PC-9 (cell line): ENCODE measurements at regions not wholly inside any gene's neighbourhood (a gene's known extent, or its start where the extent isn't known, plus 50 kb on each side); places are given as distances from the start of the nearest gene placed in this dataset.

Experiments used
- BruUV-seq: library from RNA; stranded (reverse); fragments of 400-500 nt; replicated peaks from 2 replicates; lab custom pipeline; 2021; lab: Mats Ljungman, UMichigan
- CTCF ChIA-PET: fragments of 300-600 bp; sonication (Branson Sonifier 250); formaldehyde crosslinking; loops from one replicate; lab custom pipeline; 2022; ENCODE audit warnings: antibody characterized with exemption; lab: Charles Lee
- POLR2A ChIA-PET: fragments of 300-600 bp; sonication (Branson Sonifier 250); formaldehyde crosslinking; loops from one replicate; lab custom pipeline; 2022; ENCODE audit warnings: antibody characterized with exemption; ENCODE audit not compliant: unreplicated experiment; lab: Charles Lee
- DNase-seq, 2 experiments: peaks; one replicate each; pipeline versions ENCODE4 v3.0.0 to v3.0.0-alpha.2; 2015 to 2022; ENCODE audit warnings: mixed read lengths in 1 of 2
- H2AFZ ChIP-seq: fragments of 200-600 bp; sonication (generic); 2 replicates; pipeline ENCODE4 v1.8.1; 2017; ENCODE audit warnings: antibody characterized with exemption
- H3F3A ChIP-seq: fragments of 200-600 bp; sonication (generic); 2 replicates; pipeline ENCODE4 v1.8.1; 2017; ENCODE audit warnings: antibody characterized with exemption, mild to moderate bottlenecking, low read depth; ENCODE audit not compliant: insufficient read depth
- H3K27ac ChIP-seq: fragments of 200-600 bp; sonication (generic); 2 replicates; pipeline ENCODE4 v1.6.1; 2016; ENCODE audit warnings: mixed run types
- H3K27me3 ChIP-seq: fragments of 200-600 bp; sonication (generic); 2 replicates; pipeline ENCODE4 v1.6.1; 2016; ENCODE audit warnings: low read depth, mixed run types; ENCODE audit not compliant: insufficient read depth
- H3K36me3 ChIP-seq: fragments of 200-600 bp; sonication (generic); 2 replicates; pipeline ENCODE4 v1.6.1; 2016; ENCODE audit warnings: low read depth, mixed run types
- H3K4me1 ChIP-seq: fragments of 200-600 bp; sonication (generic); replicated peaks from 2 replicates; pipeline ENCODE4 v1.6.1; 2016; ENCODE audit warnings: mixed run types; ENCODE audit not compliant: insufficient read depth
- H3K4me2 ChIP-seq: fragments of 200-600 bp; sonication (generic); 2 replicates; pipeline ENCODE4 v1.6.1; 2017; ENCODE audit warnings: mixed run types
- H3K4me3 ChIP-seq: fragments of 200-600 bp; sonication (generic); 2 replicates; pipeline ENCODE4 v1.6.1; 2016; ENCODE audit warnings: mixed run types
- H3K79me2 ChIP-seq: fragments of 200-600 bp; sonication (generic); 2 replicates; pipeline ENCODE4 v1.6.1; 2017; ENCODE audit warnings: low read depth, mixed run types
- H3K9me2 ChIP-seq: fragments of 200-600 bp; sonication (generic); 2 replicates; pipeline ENCODE4 v1.8.1; 2017; ENCODE audit warnings: mild to moderate bottlenecking; ENCODE audit not compliant: insufficient read depth
- H3K9me3 ChIP-seq: fragments of 200-600 bp; sonication (generic); 2 replicates; pipeline ENCODE4 v1.8.1; 2016; ENCODE audit warnings: low read depth; ENCODE audit not compliant: insufficient read depth
- H4K20me1 ChIP-seq: fragments of 200-600 bp; sonication (generic); 2 replicates; pipeline ENCODE4 v1.8.1; 2017; ENCODE audit not compliant: insufficient read depth
- CTCF ChIP-seq: fragments of 200-600 bp; sonication (generic); conservative IDR thresholded peaks from 2 replicates; pipeline ENCODE4 v1.6.1; 2017; ENCODE audit warnings: mixed run types, antibody characterized with exemption, mild to moderate bottlenecking, moderate library complexity
- EZH2 ChIP-seq: fragments of 200-600 bp; sonication (generic); IDR thresholded peaks from 2 replicates; pipeline ENCODE4 v1.8.0; 2017; ENCODE audit warnings: antibody characterized with exemption, low read depth
- intact Hi-C: fragments of 100-400 bp; cut with micrococcal nuclease; formaldehyde crosslinking; loops from one replicate; pipeline ENCODE4 v1.10.0; 2022; ENCODE audit not compliant: unreplicated experiment

- ChIA-PET CTCF (no interaction called here), POLR2A (no interaction called here)
- TF ChIP-seq CTCF (no peak), EZH2 (no peak)
- Histone ChIP-seq H3K4me1 (no peaks in the 10 kb centered on the region), H3K27ac (no peak overlapping the region), H3K79me2 (no peaks in the 10 kb centered on the region), H3K4me3 (no peak overlapping the region), H2AFZ (no peak overlapping the region), H3K27me3 (peaks cover 18% of the 10 kb centered on the region), H3K36me3 (no peaks in the 10 kb centered on the region), H4K20me1 (no peaks in the 10 kb centered on the region), H3K9me2 (no peaks in the 10 kb centered on the region), H3K9me3 (no peaks in the 10 kb centered on the region), H3K4me2 (no peak overlapping the region), H3F3A (no peaks in the 10 kb centered on the region)
- DNase-seq = no peak
- no TSS peak for BruUV-seq
- intact Hi-C loops = no loop called here
Observed at GRCh38 chr15:61410662-61411061, 181.6 kb upstream of the RORA start.

GRCh38 chr15:61404567-61404966 lies 175.5 kb upstream of the RORA start:
- no peak overlapping the region for H2AFZ ChIP-seq
- POLR2A ChIA-PET = no interaction called here
- no peaks in the 10 kb centered on the region for H3K36me3 ChIP-seq
- no peak overlapping the region for H3K4me2 ChIP-seq
- H3K27ac ChIP-seq = no peak overlapping the region
- no peaks in the 10 kb centered on the region for H3K9me3 ChIP-seq
- H3K4me3 ChIP-seq = no peak overlapping the region
- H3K4me1 ChIP-seq = no peaks in the 10 kb centered on the region
- intact Hi-C loops = no loop called here
- H3K79me2 ChIP-seq = no peaks in the 10 kb centered on the region
- TF ChIP-seq EZH2 (no peak), CTCF (no peak)
- H3F3A ChIP-seq = no peaks in the 10 kb centered on the region
- H3K9me2 ChIP-seq = no peaks in the 10 kb centered on the region
- no peaks in the 10 kb centered on the region for H4K20me1 ChIP-seq
- BruUV-seq = no TSS peak
- peak in 1 of 2 experiments; percentile 37 for DNase-seq
- peaks cover 28% of the 10 kb centered on the region; the same call in 1 of the 2 replicates for H3K27me3 ChIP-seq
- CTCF ChIA-PET = no interaction called here

GRCh38 chr15:61403884-61404283 lies 174.8 kb upstream of the RORA start:
- Histone ChIP-seq H3F3A (no peaks in the 10 kb centered on the region), H3K9me2 (no peaks in the 10 kb centered on the region), H3K27me3 (peaks cover 24% of the 10 kb centered on the region; the same call in 1 of the 2 replicates), H4K20me1 (no peaks in the 10 kb centered on the region), H3K79me2 (no peaks in the 10 kb centered on the region), H3K4me3 (no peak overlapping the region), H3K27ac (no peak overlapping the region), H3K4me2 (no peak overlapping the region), H3K4me1 (no peaks in the 10 kb centered on the region), H2AFZ (no peak overlapping the region), H3K36me3 (no peaks in the 10 kb centered on the region), H3K9me3 (no peaks in the 10 kb centered on the region)
- CTCF ChIA-PET = no interaction called here
- no TSS peak for BruUV-seq
- DNase-seq = no peak
- intact Hi-C loops = no loop called here
- TF ChIP-seq EZH2 (no peak), CTCF (no peak)
- POLR2A ChIA-PET = no interaction called here
